ENCODE measurements at regions not wholly inside any gene's neighbourhood (a gene's known extent, or its start where the extent isn't known, plus 50 kb on each side); places are given as distances from the start of the nearest gene placed in this dataset.

GRCh38 chr18:60676815-60677214 lies 304.2 kb upstream of the MC4R start:
- no peak overlapping the region for H2AK5ac ChIP-seq (ENCODE audit: low read length)
- no peak overlapping the region for H3K4ac ChIP-seq (ENCODE audit: low read depth, low read length)
- H4K8ac ChIP-seq (ENCODE audit: low read depth, low read length), result no peak overlapping the region
- no peaks in the 10 kb centered on the region for H3K36me3 ChIP-seq (ENCODE audit: control insufficient read depth in 1 of 2, insufficient read depth in 2 of 2, low read length in 2 of 2)
- H4K91ac ChIP-seq (ENCODE audit: low read depth, low read length), result no peak overlapping the region
- no peak overlapping the region for H3K23ac ChIP-seq (ENCODE audit: low read length)
- no peaks in the 10 kb centered on the region for H3K79me2 ChIP-seq (ENCODE audit: control insufficient read depth, insufficient read depth, low read length, poor library complexity)
- H2AFZ ChIP-seq (ENCODE audit: insufficient read depth, low read length, poor library complexity), result no peak overlapping the region
- no peak overlapping the region for H3K14ac ChIP-seq (ENCODE audit: low read length)
- H3K4me2 ChIP-seq (ENCODE audit: low read length), result no peak overlapping the region
- WGBS (ENCODE audit: extremely low coverage, insufficient coverage, insufficient read length), result no CpG with 5 or more reads among the region's 4 CpGs
- H2BK12ac ChIP-seq (ENCODE audit: low read length), result no peak overlapping the region
- peak in 1 of 2 donors; percentile 5 for DNase-seq
- no peak overlapping the region for H4K12ac ChIP-seq (ENCODE audit: low read depth, low read length)
- no peaks in the 10 kb centered on the region for H3K4me1 ChIP-seq (ENCODE audit: control insufficient read depth in 1 of 2, insufficient read depth in 2 of 2, low read length in 2 of 2)
- no peak overlapping the region for H3K18ac ChIP-seq (ENCODE audit: low read length)
- H3K27me3 ChIP-seq (ENCODE audit: insufficient read depth, low read length), result no peaks in the 10 kb centered on the region
- no peaks in the 10 kb centered on the region for H3K9me3 ChIP-seq (ENCODE audit: insufficient read depth, low read depth, low read length)
- no peak overlapping the region for H2BK120ac ChIP-seq (ENCODE audit: insufficient read depth, low read length, poor library complexity)
- H3K9ac ChIP-seq (ENCODE audit: low read length), result no peak overlapping the region
- H3K79me1 ChIP-seq (ENCODE audit: low read length), result no peaks in the 10 kb centered on the region
- no peak overlapping the region for H3K4me3 ChIP-seq (ENCODE audit: low read depth, low read length)
- no peak overlapping the region for H3K27ac ChIP-seq (ENCODE audit: low read depth, low read length)
- H2BK5ac ChIP-seq (ENCODE audit: low read depth, low read length, poor library complexity), result no peak overlapping the region

GRCh38 chr18:60684843-60685513 lies 312.4 kb upstream of the MC4R start:
- no peak overlapping the region for H4K8ac ChIP-seq (ENCODE audit: low read depth, low read length)
- H2AK5ac ChIP-seq (ENCODE audit: low read length), result no peak overlapping the region
- H2AFZ ChIP-seq (ENCODE audit: insufficient read depth, low read length, poor library complexity), result no peak overlapping the region
- no peak overlapping the region for H2BK120ac ChIP-seq (ENCODE audit: insufficient read depth, low read length, poor library complexity)
- peaks cover 2 to 3% of the 10 kb centered on the region in 2 experiments for H3K4me1 ChIP-seq (ENCODE audit: control insufficient read depth in 1 of 2, insufficient read depth in 2 of 2, low read length in 2 of 2)
- H3K4me2 ChIP-seq (ENCODE audit: low read length), result no peak overlapping the region
- no peak overlapping the region for H3K4me3 ChIP-seq (ENCODE audit: low read depth, low read length)
- H3K36me3 ChIP-seq (ENCODE audit: control insufficient read depth in 1 of 2, insufficient read depth in 2 of 2, low read length in 2 of 2), result no peaks in the 10 kb centered on the region
- no peaks in the 10 kb centered on the region for H3K79me1 ChIP-seq (ENCODE audit: low read length)
- H3K27ac ChIP-seq (ENCODE audit: low read depth, low read length), result no peak overlapping the region
- H4K91ac ChIP-seq (ENCODE audit: low read depth, low read length), result no peak overlapping the region
- H3K79me2 ChIP-seq (ENCODE audit: control insufficient read depth, insufficient read depth, low read length, poor library complexity), result no peaks in the 10 kb centered on the region
- H2BK12ac ChIP-seq (ENCODE audit: low read length), result no peak overlapping the region
- no peaks in the 10 kb centered on the region for H3K27me3 ChIP-seq (ENCODE audit: insufficient read depth, low read length)
- peak; percentile 0 to 45 for DNase-seq
- H3K18ac ChIP-seq (ENCODE audit: low read length), result no peak overlapping the region
- H3K9ac ChIP-seq (ENCODE audit: low read length), result no peak overlapping the region
- WGBS (ENCODE audit: extremely low coverage, insufficient coverage, insufficient read length), result no CpG with 5 or more reads among the region's 6 CpGs
- H2BK5ac ChIP-seq (ENCODE audit: low read depth, low read length, poor library complexity), result no peak overlapping the region
- no peak overlapping the region for H3K23ac ChIP-seq (ENCODE audit: low read length)
- H3K14ac ChIP-seq (ENCODE audit: low read length), result no peak overlapping the region
- H3K4ac ChIP-seq (ENCODE audit: low read depth, low read length), result no peak overlapping the region
- no peak overlapping the region for H4K12ac ChIP-seq (ENCODE audit: low read depth, low read length)
- H3K9me3 ChIP-seq (ENCODE audit: insufficient read depth, low read depth, low read length), result no peaks in the 10 kb centered on the region

- Histone ChIP-seq H3K14ac (ENCODE audit: low read length) (no peak overlapping the region), H3K9ac (ENCODE audit: low read length) (no peak overlapping the region), H3K79me1 (ENCODE audit: low read length) (no peaks in the 10 kb centered on the region), H2BK5ac (ENCODE audit: low read depth, low read length, poor library complexity) (no peak overlapping the region), H4K12ac (ENCODE audit: low read depth, low read length) (no peak overlapping the region), H2AFZ (ENCODE audit: insufficient read depth, low read length, poor library complexity) (no peak overlapping the region), H3K27ac (ENCODE audit: low read depth, low read length) (no peak overlapping the region), H4K8ac (ENCODE audit: low read depth, low read length) (no peak overlapping the region), H4K91ac (ENCODE audit: low read depth, low read length) (no peak overlapping the region), H3K36me3 (ENCODE audit: control insufficient read depth in 1 of 2, insufficient read depth in 2 of 2, low read length in 2 of 2) (no peaks in the 10 kb centered on the region), H3K79me2 (ENCODE audit: control insufficient read depth, insufficient read depth, low read length, poor library complexity) (no peaks in the 10 kb centered on the region), H2BK12ac (ENCODE audit: low read length) (no peak overlapping the region), H3K4me2 (ENCODE audit: low read length) (no peak overlapping the region), H3K27me3 (ENCODE audit: insufficient read depth, low read length) (no peaks in the 10 kb centered on the region), H2BK120ac (ENCODE audit: insufficient read depth, low read length, poor library complexity) (no peak overlapping the region), H3K18ac (ENCODE audit: low read length) (no peak overlapping the region), H3K23ac (ENCODE audit: low read length) (no peak overlapping the region), H3K4ac (ENCODE audit: low read depth, low read length) (no peak overlapping the region), H3K9me3 (ENCODE audit: insufficient read depth, low read depth, low read length) (no peaks in the 10 kb centered on the region), H3K4me3 (ENCODE audit: low read depth, low read length) (no peak overlapping the region), H3K4me1 (ENCODE audit: control insufficient read depth in 1 of 2, insufficient read depth in 2 of 2, low read length in 2 of 2) (peaks cover 2 to 3% of the 10 kb centered on the region in 2 experiments), H2AK5ac (ENCODE audit: low read length) (no peak overlapping the region)
- no CpG with 5 or more reads among the region's 3 CpGs for WGBS (ENCODE audit: extremely low coverage, insufficient coverage, insufficient read length)
- DNase-seq, result no peak
Observed at GRCh38 chr18:60686142-60686541, 313.6 kb upstream of the MC4R start.

- no peak overlapping the region for H4K8ac ChIP-seq (ENCODE audit: low read depth, low read length)
- H3K4me2 ChIP-seq (ENCODE audit: low read length), result no peak overlapping the region
Observed at GRCh38 chr18:60691061-60691460, 318.5 kb upstream of the MC4R start.

More at GRCh38 chr18:60691061-60691460, 318.5 kb upstream of the MC4R start:
- H3K27me3 ChIP-seq (ENCODE audit: insufficient read depth, low read length), result no peaks in the 10 kb centered on the region
- H2BK5ac ChIP-seq (ENCODE audit: low read depth, low read length, poor library complexity), result no peak overlapping the region
- no peaks in the 10 kb centered on the region for H3K79me2 ChIP-seq (ENCODE audit: control insufficient read depth, insufficient read depth, low read length, poor library complexity)
- H2AFZ ChIP-seq (ENCODE audit: insufficient read depth, low read length, poor library complexity), result no peak overlapping the region
- no peak overlapping the region for H3K4ac ChIP-seq (ENCODE audit: low read depth, low read length)
- no peak overlapping the region for H3K18ac ChIP-seq (ENCODE audit: low read length)
- no peak for DNase-seq
- no peak overlapping the region for H3K9ac ChIP-seq (ENCODE audit: low read length)
- H3K36me3 ChIP-seq (ENCODE audit: control insufficient read depth in 1 of 2, insufficient read depth in 2 of 2, low read length in 2 of 2), result no peaks in the 10 kb centered on the region
- no peak overlapping the region for H4K91ac ChIP-seq (ENCODE audit: low read depth, low read length)
- H3K9me3 ChIP-seq (ENCODE audit: insufficient read depth, low read depth, low read length), result no peaks in the 10 kb centered on the region
- H4K12ac ChIP-seq (ENCODE audit: low read depth, low read length), result no peak overlapping the region
- H2BK120ac ChIP-seq (ENCODE audit: insufficient read depth, low read length, poor library complexity), result no peak overlapping the region
- no peak overlapping the region for H3K27ac ChIP-seq (ENCODE audit: low read depth, low read length)
- H3K23ac ChIP-seq (ENCODE audit: low read length), result no peak overlapping the region
- no peak overlapping the region for H3K4me3 ChIP-seq (ENCODE audit: low read depth, low read length)
- H3K79me1 ChIP-seq (ENCODE audit: low read length), result no peaks in the 10 kb centered on the region
- no peak overlapping the region for H2BK12ac ChIP-seq (ENCODE audit: low read length)
- no peak overlapping the region for H3K14ac ChIP-seq (ENCODE audit: low read length)
- H2AK5ac ChIP-seq (ENCODE audit: low read length), result no peak overlapping the region
- H3K4me1 ChIP-seq (ENCODE audit: control insufficient read depth in 1 of 2, insufficient read depth in 2 of 2, low read length in 2 of 2), result no peaks in the 10 kb centered on the region
